ENCODE measurements at regions not wholly inside any gene's neighbourhood (a gene's known extent, or its start where the extent isn't known, plus 50 kb on each side); places are given as distances from the start of the nearest gene placed in this dataset.

GRCh38 chr2:140027966-140028365 is 1247.8 kb upstream of the NXPH2 start:
- Mint-ChIP-seq H3K9me3 (no peaks in the 10 kb centered on the region; a peak in 1 of 5 replicates), H3K27ac (no peak overlapping the region), H3K4me1 (peaks cover 8% of the 10 kb centered on the region in 2 experiments), H3K36me3 (ENCODE audit: insufficient read depth in 1 of 3, low read depth in 3 of 3) (no peaks in the 10 kb centered on the region), H3K27me3 (ENCODE audit: low read depth) (no peaks in the 10 kb centered on the region), H3K4me3 (no peak overlapping the region)
- H3K4ac ChIP-seq (ENCODE audit: low read depth, low read length): no peak overlapping the region
- no peak for TF ChIP-seq CTCF (conservative IDR thresholded peaks at IDR 0.05)
- H3K79me2 ChIP-seq (ENCODE audit: insufficient read depth, low read length): no peaks in the 10 kb centered on the region
- no peak overlapping the region for H2BK15ac ChIP-seq (ENCODE audit: low read depth, low read length)
- no peak overlapping the region for H2BK5ac ChIP-seq (ENCODE audit: insufficient read length, low read length)
- no peak overlapping the region for H3K4me2 ChIP-seq (ENCODE audit: insufficient read depth, insufficient read length, low read length)
- no peak overlapping the region for H3T11ph ChIP-seq (ENCODE audit: low read length)
- H3K4me1 ChIP-seq (ENCODE audit: insufficient read depth, low read length): no peaks in the 10 kb centered on the region
- no peak overlapping the region for H2BK120ac ChIP-seq (ENCODE audit: low read depth, low read length, poor library complexity, severe bottlenecking)
- H2AFZ ChIP-seq (ENCODE audit: low read length): no peak overlapping the region
- no peak overlapping the region for H4K91ac ChIP-seq (ENCODE audit: insufficient read length, low read depth, low read length)
- H3K23me2 ChIP-seq (ENCODE audit: insufficient read length, low read depth, low read length, poor library complexity, severe bottlenecking): no peaks in the 10 kb centered on the region
- no peak overlapping the region for H3K23ac ChIP-seq (ENCODE audit: insufficient read length, low read depth, low read length)
- WGBS (ENCODE audit: extremely low coverage, insufficient read length, low lambda C conversion rate): no CpG with 5 or more reads among the region's 1 CpG
- H3K18ac ChIP-seq (ENCODE audit: insufficient read length, low read depth, low read length): no peak overlapping the region
- H3K9ac ChIP-seq (ENCODE audit: extremely low read depth, insufficient read length, low read length): no peak overlapping the region
- H2BK12ac ChIP-seq (ENCODE audit: insufficient read length, low read depth, low read length): no peak overlapping the region
- no peaks in the 10 kb centered on the region for H4K20me1 ChIP-seq (ENCODE audit: control insufficient read depth, insufficient read depth, insufficient read length)
- H4K8ac ChIP-seq (replicated peaks; ENCODE audit: insufficient read length, low read depth, low read length): no peak overlapping the region
- H3K27me3 ChIP-seq (ENCODE audit: insufficient read depth, low read length): no peaks in the 10 kb centered on the region
- DNase-seq: no peak
- H3K27ac ChIP-seq (ENCODE audit: insufficient read length, low read depth, low read length): no peak overlapping the region
- no peak overlapping the region for H3K14ac ChIP-seq (ENCODE audit: insufficient read depth, low read length)
- no peak overlapping the region for H4K5ac ChIP-seq (ENCODE audit: insufficient read length, low read depth, low read length)
- H3K9me3 ChIP-seq (ENCODE audit: control insufficient read depth, low read depth, low read length): no peaks in the 10 kb centered on the region
- H3K56ac ChIP-seq (ENCODE audit: insufficient read length, low read depth, low read length): no peak overlapping the region
- no peaks in the 10 kb centered on the region for H3K79me1 ChIP-seq (ENCODE audit: insufficient read depth, low read depth, low read length, poor library complexity, severe bottlenecking)
- no peak overlapping the region for H2AK5ac ChIP-seq (ENCODE audit: insufficient read length, low read length)
- no peak overlapping the region for H2BK20ac ChIP-seq (ENCODE audit: low read depth, low read length, poor library complexity, severe bottlenecking)
